ENCODE measurements at regions not wholly inside any gene's neighbourhood (a gene's known extent, or its start where the extent isn't known, plus 50 kb on each side); places are given as distances from the start of the nearest gene placed in this dataset.

- TF ChIP-seq ZNF274 (IDR thresholded peaks at IDR 0.05; ENCODE audit: low read depth, low read length) (no peak), YY1 (IDR thresholded peaks at IDR 0.05; ENCODE audit: insufficient read depth, insufficient read length) (no peak), SUZ12 (IDR thresholded peaks at IDR 0.05; ENCODE audit: extremely low read depth, insufficient read depth, insufficient read length) (no peak)
These were observed 91.6 kb upstream of the TANK start for GRCh38 chr2:161068670-161069069.
